Lower leg skin (tissue), 3 donors: ENCODE measurements at regions not wholly inside any gene's neighbourhood (a gene's known extent, or its start where the extent isn't known, plus 50 kb on each side); places are given as distances from the start of the nearest gene placed in this dataset.

ENCODE experiments used
- POLR2A ChIP-seq, 2 donors: fragments of 450-650 bp; IDR thresholded peaks; one replicate each; pipeline ENCODE4 v1.6.1; 2016 to 2017; ENCODE audit warnings: antibody characterized with exemption in 2 of 2, mild to moderate bottlenecking in 1 of 2, moderate library complexity in 1 of 2
- TF ChIP-seq, protein P1 (sequence below), 3 donors: fragments of 450-650 bp; IDR thresholded peaks; one replicate each; pipeline ENCODE4 v1.5.1; 2016; ENCODE audit warnings: antibody characterized with exemption in 3 of 3, mild to moderate bottlenecking in 3 of 3, moderate library complexity in 2 of 3

- TF ChIP-seq, protein P1, sequence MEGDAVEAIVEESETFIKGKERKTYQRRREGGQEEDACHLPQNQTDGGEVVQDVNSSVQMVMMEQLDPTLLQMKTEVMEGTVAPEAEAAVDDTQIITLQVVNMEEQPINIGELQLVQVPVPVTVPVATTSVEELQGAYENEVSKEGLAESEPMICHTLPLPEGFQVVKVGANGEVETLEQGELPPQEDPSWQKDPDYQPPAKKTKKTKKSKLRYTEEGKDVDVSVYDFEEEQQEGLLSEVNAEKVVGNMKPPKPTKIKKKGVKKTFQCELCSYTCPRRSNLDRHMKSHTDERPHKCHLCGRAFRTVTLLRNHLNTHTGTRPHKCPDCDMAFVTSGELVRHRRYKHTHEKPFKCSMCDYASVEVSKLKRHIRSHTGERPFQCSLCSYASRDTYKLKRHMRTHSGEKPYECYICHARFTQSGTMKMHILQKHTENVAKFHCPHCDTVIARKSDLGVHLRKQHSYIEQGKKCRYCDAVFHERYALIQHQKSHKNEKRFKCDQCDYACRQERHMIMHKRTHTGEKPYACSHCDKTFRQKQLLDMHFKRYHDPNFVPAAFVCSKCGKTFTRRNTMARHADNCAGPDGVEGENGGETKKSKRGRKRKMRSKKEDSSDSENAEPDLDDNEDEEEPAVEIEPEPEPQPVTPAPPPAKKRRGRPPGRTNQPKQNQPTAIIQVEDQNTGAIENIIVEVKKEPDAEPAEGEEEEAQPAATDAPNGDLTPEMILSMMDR (IDR thresholded peaks at IDR 0.05) = no peak
- no peak for TF ChIP-seq POLR2A (IDR thresholded peaks at IDR 0.05)
These were observed 541.7 kb upstream of the SORCS1 start for GRCh38 chr10:107706096-107706725.
